GM18517 (cell line): ENCODE measurements at regions not wholly inside any gene's neighbourhood (a gene's known extent, or its start where the extent isn't known, plus 50 kb on each side); places are given as distances from the start of the nearest gene placed in this dataset.

Experiments used
- ATAC-seq: cut with Tn5 transposase; IDR thresholded peaks from one replicate; pipeline ENCODE4 v1.9.1; 2021; ENCODE audit warnings: mild to moderate bottlenecking, moderate library complexity; ENCODE audit not compliant: unreplicated experiment

- ATAC-seq = no peak
Measured at GRCh38 chr3:159907828-159908227, 80.8 kb upstream of the IL12A start.

GRCh38 chr3:159910991-159911663 lies 77.5 kb upstream of the IL12A start:
- peak; percentile 79 for ATAC-seq

- no peak for ATAC-seq
Measured at GRCh38 chr3:159911664-159912037, 77.0 kb upstream of the IL12A start.

GRCh38 chr3:159913712-159914414 lies 74.8 kb upstream of the IL12A start:
- ATAC-seq = no peak

GRCh38 chr3:159914426-159914825 lies 74.2 kb upstream of the IL12A start:
- ATAC-seq = no peak

GRCh38 chr3:159916052-159916451 lies 72.6 kb upstream of the IL12A start:
- ATAC-seq = no peak

- ATAC-seq = no peak
Measured at GRCh38 chr3:159917141-159917540, 71.5 kb upstream of the IL12A start.

- ATAC-seq = peak; percentile 89
Measured at GRCh38 chr3:159919873-159920272, 68.8 kb upstream of the IL12A start.

- ATAC-seq = no peak
Measured at GRCh38 chr3:159922193-159922840, 66.3 kb upstream of the IL12A start.

GRCh38 chr3:159922861-159923312 lies 65.7 kb upstream of the IL12A start:
- peak; percentile 90 for ATAC-seq

GRCh38 chr3:159923336-159923735 lies 65.3 kb upstream of the IL12A start:
- ATAC-seq = no peak

- no peak for ATAC-seq
Measured at GRCh38 chr3:159923956-159924355, 64.7 kb upstream of the IL12A start.

- no peak for ATAC-seq
Measured at GRCh38 chr3:159924411-159924810, 64.2 kb upstream of the IL12A start.

GRCh38 chr3:159925248-159925647 lies 63.4 kb upstream of the IL12A start:
- ATAC-seq = no peak

GRCh38 chr3:159926573-159926972 lies 62.1 kb upstream of the IL12A start:
- ATAC-seq = no peak

- ATAC-seq = no peak
Measured at GRCh38 chr3:159928071-159928491, 60.6 kb upstream of the IL12A start.

- ATAC-seq = no peak
Measured at GRCh38 chr3:159928666-159929065, 60.0 kb upstream of the IL12A start.

GRCh38 chr3:159929171-159930141 lies 59.2 kb upstream of the IL12A start:
- ATAC-seq = peak; percentile 69

- no peak for ATAC-seq
Measured at GRCh38 chr3:159934216-159934615, 54.4 kb upstream of the IL12A start.

- ATAC-seq = no peak
Measured at GRCh38 chr3:159936541-159936940, 52.1 kb upstream of the IL12A start.
